SK-N-SH treated with all-trans-retinoic acid at 6 μM for 48 hours (cell line): ENCODE measurements at regions not wholly inside any gene's neighbourhood (a gene's known extent, or its start where the extent isn't known, plus 50 kb on each side); places are given as distances from the start of the nearest gene placed in this dataset.

Source experiments
- ARNTL ChIP-seq: fragments of 450-650 bp; formaldehyde crosslinking; IDR thresholded peaks from 2 replicates; pipeline ENCODE4 v1.5.0; 2020; ENCODE audit warnings: low read depth, mild to moderate bottlenecking, moderate library complexity, borderline replicate concordance
- BACH2 ChIP-seq: fragments of 250-450 bp; sonication (Bioruptor Pico); IDR thresholded peaks from 2 replicates; pipeline ENCODE4 v1.9.0; 2021; ENCODE audit warnings: mild to moderate bottlenecking, borderline replicate concordance
- CREB5 ChIP-seq: fragments of 250-450 bp; sonication (Bioruptor Pico); IDR thresholded peaks from 2 replicates; pipeline ENCODE4 v1.5.1; 2020; ENCODE audit warnings: low read depth, mild to moderate bottlenecking, moderate library complexity
- PATZ1 ChIP-seq: fragments of 250-450 bp; sonication (Bioruptor Pico); IDR thresholded peaks from 2 replicates; pipeline ENCODE4 v1.8.0; 2020; ENCODE audit warnings: mild to moderate bottlenecking, moderate library complexity, borderline replicate concordance
- POU6F1 ChIP-seq: fragments of 250-450 bp; sonication (Bioruptor Pico); IDR thresholded peaks from 2 replicates; pipeline ENCODE4 v1.8.0; 2021; ENCODE audit warnings: low read depth, mild to moderate bottlenecking, moderate library complexity, borderline replicate concordance
- PPARA ChIP-seq: fragments of 250-450 bp; sonication (Bioruptor Pico); IDR thresholded peaks from 2 replicates; pipeline ENCODE4 v1.5.0; 2020; ENCODE audit warnings: mild to moderate bottlenecking, borderline replicate concordance
- RARB ChIP-seq: fragments of 250-450 bp; sonication (Bioruptor Pico); IDR thresholded peaks from 2 replicates; pipeline ENCODE4 v1.8.0; 2021; ENCODE audit warnings: mild to moderate bottlenecking, moderate library complexity
- SNAI2 ChIP-seq: fragments of 250-450 bp; sonication (Bioruptor Pico); IDR thresholded peaks from 2 replicates; pipeline ENCODE4 v1.5.0; 2020; ENCODE audit warnings: mild to moderate bottlenecking, moderate library complexity
- TOX ChIP-seq: fragments of 250-450 bp; sonication (Bioruptor Pico); IDR thresholded peaks from 2 replicates; pipeline ENCODE4 v1.8.0; 2021; ENCODE audit warnings: mild to moderate bottlenecking, moderate library complexity, borderline replicate concordance
- ZC3H10 ChIP-seq: fragments of 250-450 bp; sonication (Bioruptor Pico); IDR thresholded peaks from 2 replicates; pipeline ENCODE4 v1.5.1; 2021; ENCODE audit warnings: mild to moderate bottlenecking, moderate library complexity
- ZFP3 ChIP-seq: fragments of 250-450 bp; sonication (Bioruptor Pico); IDR thresholded peaks from 2 replicates; pipeline ENCODE4 v1.5.0; 2020; ENCODE audit warnings: mild to moderate bottlenecking, moderate library complexity
- ZFP30 ChIP-seq: fragments of 450-650 bp; formaldehyde crosslinking; IDR thresholded peaks from 2 replicates; pipeline ENCODE4 v1.5.0; 2022; ENCODE audit warnings: mild to moderate bottlenecking, moderate library complexity
- ZNF70 ChIP-seq: fragments of 450-650 bp; formaldehyde crosslinking; IDR thresholded peaks from 2 replicates; pipeline ENCODE4 v1.5.0; 2020; ENCODE audit warnings: mild to moderate bottlenecking, moderate library complexity
- ZNF8 ChIP-seq: fragments of 450-650 bp; formaldehyde crosslinking; IDR thresholded peaks from 2 replicates; pipeline ENCODE4 v1.5.0; 2020; ENCODE audit warnings: mild to moderate bottlenecking, moderate library complexity

GRCh38 chr13:39148513-39148961 lies 110.3 kb downstream of the NHLRC3 start:
- TF ChIP-seq ZNF8 (CRISPR knock-in tag) (no peak), ZFP3 (CRISPR knock-in tag) (no peak), ARNTL (CRISPR knock-in tag) (no peak), TOX (no peak), RARB (CRISPR knock-in tag) (no peak), ZFP30 (CRISPR knock-in tag) (no peak), PATZ1 (CRISPR knock-in tag) (no peak), CREB5 (CRISPR knock-in tag) (no peak), PPARA (CRISPR knock-in tag) (no peak), ZC3H10 (CRISPR knock-in tag) (no peak), BACH2 (CRISPR knock-in tag) (no peak), POU6F1 (no peak), SNAI2 (CRISPR knock-in tag) (no peak), ZNF70 (CRISPR knock-in tag) (no peak)
